GM18870 (cell line): ENCODE measurements at regions not wholly inside any gene's neighbourhood (a gene's known extent, or its start where the extent isn't known, plus 50 kb on each side); places are given as distances from the start of the nearest gene placed in this dataset.
"Not testable (repeated sequence)": the region's sequence is repeated elsewhere in the genome, so short reads cannot be mapped to it uniquely, and the experiment has no call there.

ENCODE experiments used
- ATAC-seq: cut with Tn5 transposase; IDR thresholded peaks from one replicate; pipeline ENCODE4 v1.9.1; 2021; ENCODE audit warnings: moderate library complexity; ENCODE audit not compliant: unreplicated experiment

- ATAC-seq, result not testable (repeated sequence)
These were observed 394.1 kb upstream of the NFIA start for GRCh38 chr1:60688221-60688620.

- no peak for ATAC-seq
These were observed 401.1 kb upstream of the NFIA start for GRCh38 chr1:60681095-60681860.

- ATAC-seq, result no peak
These were observed 402.6 kb upstream of the NFIA start for GRCh38 chr1:60679524-60680375.

DNA sequence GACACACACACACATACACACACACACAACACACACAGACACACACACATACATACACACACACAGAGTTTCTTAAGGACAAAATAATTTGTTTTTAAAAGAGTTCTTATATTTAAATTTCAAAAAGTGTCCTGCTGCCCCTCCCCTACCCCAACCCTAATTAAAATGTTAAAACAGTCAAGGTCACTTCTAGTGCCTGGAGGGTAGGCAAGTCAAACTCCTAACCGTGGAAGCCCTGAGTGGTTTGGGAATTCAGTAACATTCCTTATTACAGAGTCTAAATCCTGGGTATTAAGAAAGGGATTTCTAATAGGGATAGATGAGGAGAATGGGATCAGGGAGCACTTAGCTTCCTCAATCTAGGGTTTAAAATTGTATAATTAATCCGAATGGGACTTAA is 403.6 kb upstream of the NFIA start:
- ATAC-seq, result no peak

- ATAC-seq, result no peak
These were observed 404.0 kb upstream of the NFIA start for GRCh38 chr1:60678391-60678790.

- no peak for ATAC-seq
These were observed 409.9 kb upstream of the NFIA start for GRCh38 chr1:60672449-60672848.

- no peak for ATAC-seq
These were observed 412.1 kb upstream of the NFIA start for GRCh38 chr1:60670302-60670701.

- no peak for ATAC-seq
These were observed 413.8 kb upstream of the NFIA start for GRCh38 chr1:60668585-60668984.

GRCh38 chr1:60665311-60665710 is 417.1 kb upstream of the NFIA start:
- no peak for ATAC-seq

DNA sequence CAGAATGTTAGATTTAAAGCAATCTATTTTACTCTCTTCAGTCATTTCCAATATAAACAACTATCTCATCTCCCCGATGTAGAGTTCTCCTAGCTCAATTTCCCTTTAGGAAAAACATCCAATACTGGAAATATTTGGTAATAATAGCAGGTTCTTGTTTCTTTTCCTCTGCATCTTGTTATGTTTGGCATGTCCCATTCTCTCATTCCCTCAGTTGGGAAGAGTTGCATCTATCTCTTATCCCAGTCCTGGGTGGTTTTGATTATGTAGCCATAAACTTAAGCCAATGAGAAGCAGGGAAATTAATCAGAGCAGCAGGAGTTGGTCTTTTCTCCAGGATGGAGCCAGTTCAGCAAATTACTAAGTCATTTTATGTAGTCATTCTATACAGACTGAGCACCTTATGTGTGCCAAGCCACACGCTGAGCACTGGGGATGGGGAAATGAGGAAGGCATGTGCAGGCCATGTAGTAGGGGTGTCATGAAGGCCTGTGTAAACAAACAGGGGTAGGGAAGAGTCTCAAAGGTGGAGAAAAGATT is 418.2 kb upstream of the NFIA start:
- no peak for ATAC-seq

DNA sequence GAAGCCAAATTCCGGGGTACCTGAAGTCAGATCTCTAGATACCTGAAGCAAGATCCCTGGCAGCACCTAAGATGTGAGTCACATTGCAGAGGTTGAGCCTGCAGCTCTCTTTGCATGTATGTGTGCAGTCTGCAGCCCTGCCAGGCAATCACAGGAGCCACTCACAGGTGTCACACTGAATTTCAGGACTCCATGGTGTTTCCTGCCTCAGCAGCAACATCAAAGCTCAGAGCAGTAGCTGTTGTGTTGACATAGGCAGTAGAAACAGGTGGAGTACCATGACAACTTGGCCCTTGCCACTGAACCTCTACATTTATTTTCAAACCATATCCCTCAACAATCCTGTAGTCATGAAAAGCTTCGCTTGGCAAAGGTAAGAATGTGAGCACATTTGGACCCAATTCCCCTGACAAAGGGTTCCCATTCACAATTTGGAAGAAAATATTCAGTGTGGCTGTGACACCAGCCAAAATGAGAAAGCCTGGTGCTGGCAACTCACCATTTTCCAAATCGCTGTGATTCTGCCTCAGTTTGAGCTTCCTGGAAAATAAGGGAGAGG is 419.8 kb upstream of the NFIA start:
- no peak for ATAC-seq

- no peak for ATAC-seq
These were observed 424.4 kb upstream of the NFIA start for GRCh38 chr1:60657926-60658325.

DNA sequence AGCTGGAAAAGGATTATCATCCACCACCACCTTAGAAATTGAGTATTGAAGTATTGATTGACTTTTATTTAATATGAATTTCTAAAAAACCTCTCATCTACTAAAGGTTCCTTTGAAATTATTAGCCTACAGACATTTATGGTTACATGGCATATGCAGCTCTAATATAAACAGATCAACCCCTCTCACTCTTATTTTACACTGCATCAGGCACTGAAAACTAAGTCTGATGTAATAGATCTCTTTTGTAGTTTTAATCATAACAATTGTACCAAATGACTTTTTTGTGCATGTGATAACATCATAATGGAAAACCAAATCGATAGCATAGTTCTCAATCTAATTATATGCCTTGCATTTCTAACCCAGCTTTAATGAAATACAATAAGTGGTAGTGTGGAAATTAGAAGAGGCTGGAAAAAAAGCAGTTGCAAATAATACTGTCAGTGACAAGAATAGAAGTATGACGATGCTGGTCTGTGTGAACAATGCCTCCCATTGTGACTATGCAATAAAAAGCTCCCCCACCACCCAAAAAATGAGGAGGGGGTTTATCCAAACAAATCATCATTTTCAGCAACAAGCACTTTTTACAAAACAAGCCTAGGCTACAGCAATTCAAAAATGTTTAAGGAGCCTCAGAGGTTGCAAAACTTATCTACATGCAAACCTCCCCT is 426.5 kb upstream of the NFIA start:
- no peak for ATAC-seq

DNA sequence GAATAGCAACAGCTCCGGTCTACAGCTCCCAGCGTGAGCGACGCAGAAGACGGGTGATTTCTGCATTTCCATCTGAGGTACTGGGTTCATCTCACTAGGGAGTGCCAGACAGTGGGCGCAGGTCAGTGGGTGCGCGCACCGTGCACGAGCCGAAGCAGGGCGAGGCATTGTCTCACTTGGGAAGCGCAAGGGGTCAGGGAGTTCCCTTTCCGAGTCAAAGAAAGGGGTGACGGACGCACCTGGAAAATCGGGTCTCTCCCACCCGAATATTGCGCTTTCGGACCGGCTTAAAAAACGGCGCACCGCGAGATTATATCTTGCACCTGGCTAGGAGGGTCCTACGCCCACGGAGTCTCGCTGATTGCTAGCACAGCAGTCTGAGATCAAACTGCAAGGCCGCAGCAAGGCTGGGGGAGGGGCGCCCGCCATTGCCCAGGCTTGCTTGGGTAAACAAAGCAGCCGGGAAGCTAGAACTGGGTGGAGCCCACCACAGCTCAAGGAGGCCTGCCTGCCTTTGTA is 442.3 kb upstream of the NFIA start:
- ATAC-seq, result not testable (repeated sequence)

DNA sequence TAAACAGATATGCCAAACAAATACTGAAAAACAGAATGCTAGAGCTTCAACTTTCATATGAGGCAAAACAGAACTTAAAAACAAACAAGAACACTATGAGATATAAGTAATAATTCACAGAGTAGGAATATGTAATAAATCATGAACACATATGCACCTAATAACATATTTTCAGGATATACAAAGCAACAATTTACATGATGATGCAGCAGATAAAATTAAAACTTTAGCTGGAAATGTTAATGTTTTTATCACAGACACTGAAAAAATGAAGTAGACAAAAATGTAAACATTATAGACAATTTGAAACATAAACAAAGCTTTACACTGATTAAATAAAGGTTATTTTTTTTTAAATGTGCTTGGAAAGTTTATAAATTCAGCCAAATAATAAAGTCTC is 443.1 kb upstream of the NFIA start:
- no peak for ATAC-seq

DNA sequence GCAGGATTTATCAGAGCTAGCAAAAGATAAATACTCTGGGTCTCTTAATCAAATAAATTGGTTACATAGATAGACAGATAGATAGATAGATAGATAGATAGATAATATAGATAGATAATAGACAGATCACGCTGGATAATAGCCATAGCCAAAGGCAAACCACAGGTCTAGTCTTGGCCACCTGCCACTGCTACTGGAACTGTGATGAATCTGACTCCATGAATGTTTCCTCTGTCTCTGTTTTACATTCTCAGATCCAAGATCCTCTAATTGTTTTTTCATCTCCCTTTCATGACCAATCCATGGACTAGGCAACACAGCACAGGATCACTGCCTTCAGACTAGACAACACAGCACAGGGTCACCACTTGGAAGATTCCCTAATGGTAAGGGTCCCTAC is 444.7 kb upstream of the NFIA start:
- no peak for ATAC-seq

GRCh38 chr1:60636946-60637345 is 445.4 kb upstream of the NFIA start:
- ATAC-seq, result no peak

- no peak for ATAC-seq
These were observed 448.3 kb upstream of the NFIA start for GRCh38 chr1:60634106-60634505.

- ATAC-seq, result no peak
These were observed 459.9 kb upstream of the NFIA start for GRCh38 chr1:60622486-60622885.

- ATAC-seq, result no peak
These were observed 461.0 kb upstream of the NFIA start for GRCh38 chr1:60621368-60621851.

- no peak for ATAC-seq
These were observed 462.3 kb upstream of the NFIA start for GRCh38 chr1:60620087-60620486.
